ENCODE measurements at regions not wholly inside any gene's neighbourhood (a gene's known extent, or its start where the extent isn't known, plus 50 kb on each side); places are given as distances from the start of the nearest gene placed in this dataset.

GRCh38 chr17:73906896-73907870 lies 262.9 kb upstream of the SDK2 start:
- H3K27ac ChIP-seq, result no peak overlapping the region
- no peak for ATAC-seq
- peaks cover 88% of the 10 kb centered on the region for H3K27me3 ChIP-seq
- no peaks in the 10 kb centered on the region for H3K9me3 ChIP-seq
- TF ChIP-seq CTCF (IDR thresholded peaks at IDR 0.05) (no peak), POLR2AphosphoS5 (IDR thresholded peaks at IDR 0.05) (no peak), POLR2A (IDR thresholded peaks at IDR 0.05) (no peak), EP300 (IDR thresholded peaks at IDR 0.05) (no peak)
- peaks cover 0 to 5% (median 0%) of the 10 kb centered on the region in 3 donors for H3K4me1 ChIP-seq
- no peak overlapping the region for H3K4me3 ChIP-seq
- 17% methylated on average over 3 of the region's 18 CpGs; no CpG with 5 or more reads in 1 of the 2 donors for WGBS, 2 donors (ENCODE audit: low coverage in 1 of 2)
- H3K36me3 ChIP-seq, result no peaks in the 10 kb centered on the region

GRCh38 chr17:73909186-73909585 lies 264.9 kb upstream of the SDK2 start:
- H3K4me3 ChIP-seq, result no peak overlapping the region
- no peak overlapping the region for H3K27ac ChIP-seq
- peaks cover 86% of the 10 kb centered on the region for H3K27me3 ChIP-seq
- peaks cover 0 to 3% (median 0%) of the 10 kb centered on the region in 3 donors for H3K9me3 ChIP-seq
- no peak for TF ChIP-seq POLR2AphosphoS5 (IDR thresholded peaks at IDR 0.05)
- no peak for TF ChIP-seq EP300 (IDR thresholded peaks at IDR 0.05)
- TF ChIP-seq CTCF (IDR thresholded peaks at IDR 0.05), result no peak
- TF ChIP-seq POLR2A (IDR thresholded peaks at IDR 0.05), result no peak
- no peaks in the 10 kb centered on the region for H3K36me3 ChIP-seq
- no peak for ATAC-seq
- H3K4me1 ChIP-seq, result no peaks in the 10 kb centered on the region
- WGBS, 2 donors (ENCODE audit: low coverage in 1 of 2), result 74 to 81% methylated on average over 6 to 7 of the region's 7 CpGs

GRCh38 chr17:73910206-73910605 lies 266.0 kb upstream of the SDK2 start:
- no peaks in the 10 kb centered on the region for H3K36me3 ChIP-seq
- no peak for TF ChIP-seq EP300 (IDR thresholded peaks at IDR 0.05)
- H3K4me1 ChIP-seq, result no peaks in the 10 kb centered on the region
- peaks cover 0 to 13% (median 0%) of the 10 kb centered on the region in 3 donors for H3K9me3 ChIP-seq
- WGBS, 2 donors (ENCODE audit: low coverage in 1 of 2), result 72 to 89% methylated on average over 1 to 2 of the region's 4 CpGs
- H3K4me3 ChIP-seq, result no peak overlapping the region
- H3K27ac ChIP-seq, result no peak overlapping the region
- ATAC-seq, result no peak
- peaks cover 85% of the 10 kb centered on the region for H3K27me3 ChIP-seq

- H3K27me3 ChIP-seq, result peaks cover 77% of the 10 kb centered on the region
- no peaks in the 10 kb centered on the region for H3K36me3 ChIP-seq
- no peak overlapping the region for H3K4me3 ChIP-seq
- no peak for ATAC-seq
- H3K9me3 ChIP-seq, result peaks cover 0 to 17% (median 0%) of the 10 kb centered on the region in 3 donors
- WGBS, 2 donors (ENCODE audit: low coverage in 1 of 2), result 16 to 38% methylated on average over 4 to 5 of the region's 5 CpGs
- TF ChIP-seq POLR2A (IDR thresholded peaks at IDR 0.05) (no peak), CTCF (IDR thresholded peaks at IDR 0.05) (no peak), POLR2AphosphoS5 (IDR thresholded peaks at IDR 0.05) (no peak), EP300 (IDR thresholded peaks at IDR 0.05) (no peak)
- H3K4me1 ChIP-seq, result no peaks in the 10 kb centered on the region
- H3K27ac ChIP-seq, result no peak overlapping the region
Measured at GRCh38 chr17:73910821-73911515, 266.7 kb upstream of the SDK2 start.

GRCh38 chr17:73911726-73912372 lies 267.6 kb upstream of the SDK2 start:
- no peak overlapping the region for H3K27ac ChIP-seq
- WGBS, 2 donors (ENCODE audit: low coverage in 1 of 2), result 25 to 80% methylated on average over 2 to 6 of the region's 6 CpGs
- no peaks in the 10 kb centered on the region for H3K36me3 ChIP-seq
- H3K9me3 ChIP-seq, result peaks cover 0 to 17% (median 0%) of the 10 kb centered on the region in 3 donors
- H3K27me3 ChIP-seq, result peaks cover 68% of the 10 kb centered on the region
- H3K4me3 ChIP-seq, result no peak overlapping the region
- H3K4me1 ChIP-seq, result no peaks in the 10 kb centered on the region
- no peak for TF ChIP-seq EP300 (IDR thresholded peaks at IDR 0.05)
- no peak for TF ChIP-seq POLR2AphosphoS5 (IDR thresholded peaks at IDR 0.05)
- ATAC-seq, result no peak
